OCI-LY3 (cell line): ENCODE measurements at regions not wholly inside any gene's neighbourhood (a gene's known extent, or its start where the extent isn't known, plus 50 kb on each side); places are given as distances from the start of the nearest gene placed in this dataset.

Experiments used
- H2AFZ ChIP-seq: fragments of 200-600, 300-600 bp; shearing (Covaris generic); 2 replicates; pipeline ENCODE4 v1.6.0; 2014; ENCODE audit warnings: antibody characterized with exemption, low read depth, low read length
- H3K27ac ChIP-seq: fragments of 200-600, 300-600 bp; sonication (generic); 2 replicates; pipeline ENCODE4 v1.5.1; 2014; ENCODE audit warnings: mild to moderate bottlenecking, low read length, moderate library complexity, mixed read lengths
- H3K27me3 ChIP-seq: fragments of 200-600, 300-600 bp; sonication (generic); 2 replicates; pipeline ENCODE4 v1.6.1; 2014; ENCODE audit warnings: low read depth, low read length, mixed read lengths
- H3K36me3 ChIP-seq: fragments of 200-600, 300-600 bp; sonication (generic); replicated peaks from 2 replicates; pipeline ENCODE3; 2014; ENCODE audit warnings: low read depth, low read length, mixed read lengths
- H3K4me1 ChIP-seq: fragments of 300-600, 200-600 bp; sonication (generic); 2 replicates; pipeline ENCODE4 v1.6.1; 2014; ENCODE audit warnings: low read length, mixed read lengths
- H3K4me2 ChIP-seq: fragments of 200-600, 300-600 bp; sonication (generic); 2 replicates; pipeline ENCODE4 v1.6.1; 2014; ENCODE audit warnings: low read length, mixed read lengths
- H3K4me3 ChIP-seq: fragments of 300-600, 200-600 bp; sonication (generic); 2 replicates; pipeline ENCODE4 v1.5.1; 2014; ENCODE audit warnings: antibody characterized with exemption, mild to moderate bottlenecking, low read length, moderate library complexity
- H3K79me2 ChIP-seq: fragments of 300-600, 200-600 bp; shearing (Covaris generic); 2 replicates; pipeline ENCODE4 v1.6.1; 2014; ENCODE audit warnings: mild to moderate bottlenecking, low read length, mixed read lengths
- H3K9ac ChIP-seq: fragments of 300-600, 200-600 bp; shearing (Covaris generic); 2 replicates; pipeline ENCODE4 v1.6.0; 2014; ENCODE audit warnings: mild to moderate bottlenecking, low read length, moderate library complexity
- H3K9me3 ChIP-seq: fragments of 200-600, 300-600 bp; shearing (Covaris generic); 2 replicates; pipeline ENCODE4 v1.6.1; 2014; ENCODE audit warnings: low read length, mixed read lengths; ENCODE audit not compliant: insufficient read depth
- H4K20me1 ChIP-seq: fragments of 200-600, 300-600 bp; sonication (generic); 2 replicates; pipeline ENCODE4 v1.6.1; 2016; ENCODE audit warnings: low read length, mixed read lengths; ENCODE audit not compliant: insufficient read depth
- CTCF ChIP-seq: fragments of 200-600, 300-600 bp; sonication (generic); IDR thresholded peaks from 2 replicates; pipeline ENCODE4 v1.5.1; 2014; ENCODE audit warnings: antibody characterized with exemption, low read length, low read depth
- EZH2phosphoT487 ChIP-seq: fragments of 200-600 bp; shearing (Covaris generic); IDR thresholded peaks from 2 replicates; pipeline ENCODE4 v1.6.1; 2018; ENCODE audit warnings: antibody characterized with exemption, mixed run types, low read depth

- Histone ChIP-seq H3K4me2 (no peak overlapping the region), H3K9ac (no peak overlapping the region), H2AFZ (no peak overlapping the region), H3K27ac (no peak overlapping the region), H3K4me1 (no peaks in the 10 kb centered on the region), H3K36me3 (no peaks in the 10 kb centered on the region), H4K20me1 (no peaks in the 10 kb centered on the region), H3K9me3 (no peaks in the 10 kb centered on the region), H3K4me3 (no peak overlapping the region), H3K27me3 (no peaks in the 10 kb centered on the region), H3K79me2 (no peaks in the 10 kb centered on the region)
- TF ChIP-seq CTCF, result no peak
- TF ChIP-seq EZH2phosphoT487, result no peak
Observed at GRCh38 chr2:239671916-239672849, 271.4 kb upstream of the HDAC4 start.

DNA sequence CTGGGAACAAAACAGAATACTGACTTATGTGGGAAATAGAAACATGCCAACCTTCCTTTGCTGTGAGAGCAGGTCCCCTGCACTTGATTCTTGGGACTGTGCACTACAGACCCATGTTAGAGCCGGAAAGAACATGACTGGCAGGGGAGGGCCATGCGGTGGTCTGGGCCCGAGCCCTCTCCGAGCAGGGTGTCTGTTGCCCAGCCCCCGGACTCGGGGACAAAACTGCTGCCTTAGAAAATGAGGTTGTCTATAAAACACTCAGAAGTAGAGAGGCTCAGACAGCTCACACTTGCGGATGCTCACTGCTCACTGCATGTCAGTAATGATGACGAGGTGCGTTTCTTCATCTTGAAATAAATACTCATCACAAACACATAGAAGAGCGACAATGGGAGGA, 270.7 kb upstream of the HDAC4 start:
- H3K27me3 ChIP-seq, result no peaks in the 10 kb centered on the region
- no peaks in the 10 kb centered on the region for H3K79me2 ChIP-seq

DNA sequence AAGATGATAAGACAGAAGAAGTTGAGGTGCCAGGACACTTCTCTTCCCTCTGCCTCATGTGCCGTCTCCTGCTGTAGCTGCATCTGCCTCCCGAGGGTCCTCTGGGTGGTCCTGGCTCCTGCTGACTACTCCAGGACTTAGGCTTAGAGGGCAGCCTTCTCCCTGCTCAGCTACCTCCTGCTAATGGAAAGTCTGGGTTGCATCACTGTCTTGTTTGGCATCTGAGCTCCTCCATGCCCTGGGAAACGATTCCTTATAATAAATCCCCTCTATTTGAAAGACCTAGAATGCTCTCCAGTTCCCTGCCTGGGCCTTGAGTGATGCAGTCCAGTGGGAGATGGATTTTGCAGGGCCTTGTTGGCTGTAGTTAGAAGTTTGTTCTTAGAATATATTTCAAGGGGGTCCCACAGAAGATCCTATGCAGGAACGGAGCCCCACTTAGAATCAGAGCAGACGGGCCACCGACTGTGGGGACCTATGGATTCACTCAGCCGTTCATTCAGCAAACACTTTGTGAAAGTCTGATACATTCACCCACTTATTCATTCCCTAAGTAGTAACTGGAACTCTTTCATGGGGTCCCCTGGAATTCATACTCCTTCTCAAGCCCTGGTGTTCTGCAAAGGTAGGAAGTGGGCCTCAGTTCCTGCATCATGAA, 269.8 kb upstream of the HDAC4 start:
- H3K27me3 ChIP-seq, result no peaks in the 10 kb centered on the region
- TF ChIP-seq EZH2phosphoT487 (no peak), CTCF (no peak)
- no peaks in the 10 kb centered on the region for H4K20me1 ChIP-seq
- H3K4me1 ChIP-seq, result no peaks in the 10 kb centered on the region
- H3K4me3 ChIP-seq, result no peak overlapping the region
- H2AFZ ChIP-seq, result no peak overlapping the region
- no peaks in the 10 kb centered on the region for H3K79me2 ChIP-seq
- H3K36me3 ChIP-seq, result no peaks in the 10 kb centered on the region
- H3K27ac ChIP-seq, result no peak overlapping the region
- H3K4me2 ChIP-seq, result no peak overlapping the region
- no peak overlapping the region for H3K9ac ChIP-seq
- H3K9me3 ChIP-seq, result no peaks in the 10 kb centered on the region

More for the DNA sequence above, 270.7 kb upstream of the HDAC4 start:
- Histone ChIP-seq H3K9ac (no peak overlapping the region), H3K36me3 (no peaks in the 10 kb centered on the region), H2AFZ (no peak overlapping the region), H3K4me1 (no peaks in the 10 kb centered on the region), H3K9me3 (no peaks in the 10 kb centered on the region), H4K20me1 (no peaks in the 10 kb centered on the region), H3K4me3 (no peak overlapping the region), H3K4me2 (no peak overlapping the region), H3K27ac (no peak overlapping the region)
- TF ChIP-seq EZH2phosphoT487 (no peak), CTCF (no peak)

DNA sequence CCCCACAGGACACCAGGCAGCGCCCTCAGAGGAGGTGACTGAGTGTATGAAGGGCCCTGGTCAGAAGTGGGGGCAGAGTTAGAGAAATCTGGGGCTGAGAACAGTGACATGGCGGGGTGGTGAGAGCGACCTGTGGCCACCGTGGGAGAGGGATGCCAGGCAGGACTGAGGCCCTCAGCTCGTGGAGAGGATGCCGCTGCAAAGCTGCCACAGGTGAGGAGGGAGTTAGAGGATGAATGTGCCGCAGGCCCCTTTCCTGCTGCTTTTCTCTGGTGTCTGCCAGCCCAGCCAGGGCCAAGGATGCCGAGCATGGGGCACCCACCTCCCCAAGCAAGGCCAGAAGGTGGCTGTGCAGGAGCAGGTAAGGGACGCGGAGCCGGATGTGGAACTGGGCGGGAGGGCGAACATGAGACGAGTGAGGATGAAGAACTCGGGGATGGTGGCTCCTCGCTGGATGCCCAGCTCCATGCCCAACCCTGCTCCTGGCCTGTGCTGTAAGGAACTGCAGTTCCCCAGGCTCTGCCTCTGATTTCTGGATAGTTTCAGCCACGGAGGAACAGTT, 269.2 kb upstream of the HDAC4 start:
- H3K4me1 ChIP-seq, result no peaks in the 10 kb centered on the region
- H3K36me3 ChIP-seq, result no peaks in the 10 kb centered on the region
- no peaks in the 10 kb centered on the region for H3K27me3 ChIP-seq
- no peaks in the 10 kb centered on the region for H3K9me3 ChIP-seq
- no peak overlapping the region for H3K4me2 ChIP-seq
- TF ChIP-seq CTCF (no peak), EZH2phosphoT487 (no peak)
- no peak overlapping the region for H3K27ac ChIP-seq
- H3K9ac ChIP-seq, result no peak overlapping the region
- H2AFZ ChIP-seq, result no peak overlapping the region
- no peak overlapping the region for H3K4me3 ChIP-seq
- no peaks in the 10 kb centered on the region for H3K79me2 ChIP-seq
- no peaks in the 10 kb centered on the region for H4K20me1 ChIP-seq
